ENCODE measurements at regions not wholly inside any gene's neighbourhood (a gene's known extent, or its start where the extent isn't known, plus 50 kb on each side); places are given as distances from the start of the nearest gene placed in this dataset.

DNA sequence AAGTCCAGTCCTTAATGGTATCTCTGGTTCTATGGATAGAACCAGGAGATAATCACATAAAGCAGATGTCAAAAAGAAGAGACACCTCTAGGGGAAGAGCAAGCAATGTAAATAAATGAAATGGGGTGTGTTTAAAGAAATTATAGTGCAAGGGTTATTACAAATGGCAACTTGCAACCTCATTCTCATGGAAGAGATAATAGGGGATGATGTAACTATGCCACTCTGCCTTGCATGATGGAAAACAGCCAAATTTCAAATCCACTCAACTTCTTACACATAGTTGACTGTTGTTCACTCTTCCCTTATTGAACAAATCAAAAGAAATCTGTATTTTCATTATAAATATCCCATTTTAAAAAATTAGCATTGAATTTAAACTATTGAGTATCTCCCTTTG, 274.0 kb upstream of the TMPRSS15 start:
- Histone ChIP-seq H3K27ac (no peak overlapping the region), H3K4me3 (ENCODE audit: low read depth, low read length) (no peak overlapping the region), H3K4me1 (no peaks in the 10 kb centered on the region), H2AFZ (no peak overlapping the region), H3K79me2 (no peaks in the 10 kb centered on the region), H3K4me2 (ENCODE audit: low read length) (no peak overlapping the region), H3K27me3 (ENCODE audit: control insufficient read depth, insufficient read depth, low read length) (no peaks in the 10 kb centered on the region), H3K36me3 (ENCODE audit: control insufficient read depth, insufficient read depth, low read length) (no peaks in the 10 kb centered on the region), H3K9ac (no peak overlapping the region), H3K9me3 (ENCODE audit: control insufficient read depth, low read length) (no peaks in the 10 kb centered on the region)
- TF ChIP-seq, protein P1, sequence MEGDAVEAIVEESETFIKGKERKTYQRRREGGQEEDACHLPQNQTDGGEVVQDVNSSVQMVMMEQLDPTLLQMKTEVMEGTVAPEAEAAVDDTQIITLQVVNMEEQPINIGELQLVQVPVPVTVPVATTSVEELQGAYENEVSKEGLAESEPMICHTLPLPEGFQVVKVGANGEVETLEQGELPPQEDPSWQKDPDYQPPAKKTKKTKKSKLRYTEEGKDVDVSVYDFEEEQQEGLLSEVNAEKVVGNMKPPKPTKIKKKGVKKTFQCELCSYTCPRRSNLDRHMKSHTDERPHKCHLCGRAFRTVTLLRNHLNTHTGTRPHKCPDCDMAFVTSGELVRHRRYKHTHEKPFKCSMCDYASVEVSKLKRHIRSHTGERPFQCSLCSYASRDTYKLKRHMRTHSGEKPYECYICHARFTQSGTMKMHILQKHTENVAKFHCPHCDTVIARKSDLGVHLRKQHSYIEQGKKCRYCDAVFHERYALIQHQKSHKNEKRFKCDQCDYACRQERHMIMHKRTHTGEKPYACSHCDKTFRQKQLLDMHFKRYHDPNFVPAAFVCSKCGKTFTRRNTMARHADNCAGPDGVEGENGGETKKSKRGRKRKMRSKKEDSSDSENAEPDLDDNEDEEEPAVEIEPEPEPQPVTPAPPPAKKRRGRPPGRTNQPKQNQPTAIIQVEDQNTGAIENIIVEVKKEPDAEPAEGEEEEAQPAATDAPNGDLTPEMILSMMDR (IDR thresholded peaks at IDR 0.05) = no peak

- TF ChIP-seq, protein P1 (IDR thresholded peaks at IDR 0.05) = no peak
- Histone ChIP-seq H3K36me3 (ENCODE audit: control insufficient read depth, insufficient read depth, low read length) (no peaks in the 10 kb centered on the region), H3K79me2 (no peaks in the 10 kb centered on the region), H3K4me2 (ENCODE audit: low read length) (no peak overlapping the region), H3K4me1 (no peaks in the 10 kb centered on the region), H3K4me3 (ENCODE audit: low read depth, low read length) (no peak overlapping the region), H3K27me3 (ENCODE audit: control insufficient read depth, insufficient read depth, low read length) (no peaks in the 10 kb centered on the region), H2AFZ (no peak overlapping the region), H3K9ac (no peak overlapping the region), H3K27ac (no peak overlapping the region), H3K9me3 (ENCODE audit: control insufficient read depth, low read length) (no peaks in the 10 kb centered on the region)
Measured at GRCh38 chr21:18705971-18706370, 302.4 kb upstream of the TMPRSS15 start.

DNA sequence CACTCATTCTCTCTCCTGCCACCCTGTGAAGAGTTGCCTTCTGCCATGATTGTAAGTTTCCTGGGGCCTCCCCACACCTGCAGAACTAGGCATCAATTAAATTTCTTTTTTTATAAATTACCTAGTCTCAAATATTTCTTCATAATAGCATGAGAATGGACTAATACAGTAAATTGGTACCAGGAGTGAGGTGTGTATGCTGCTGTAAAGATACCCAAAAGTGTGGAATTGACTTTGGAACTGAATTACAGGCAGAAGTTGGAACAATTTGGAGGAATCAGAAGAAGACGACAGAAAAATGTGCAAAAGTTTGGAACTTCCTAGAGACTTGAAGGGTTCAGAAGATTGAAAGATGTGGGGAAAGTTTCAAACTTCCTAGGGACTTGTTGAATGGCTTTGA, 308.1 kb upstream of the TMPRSS15 start:
- H3K27ac ChIP-seq = no peak overlapping the region
- H3K9me3 ChIP-seq (ENCODE audit: control insufficient read depth, low read length) = no peaks in the 10 kb centered on the region
- TF ChIP-seq, protein P1 (IDR thresholded peaks at IDR 0.05) = no peak
- H3K36me3 ChIP-seq (ENCODE audit: control insufficient read depth, insufficient read depth, low read length) = no peaks in the 10 kb centered on the region
- no peak overlapping the region for H2AFZ ChIP-seq
- no peaks in the 10 kb centered on the region for H3K27me3 ChIP-seq (ENCODE audit: control insufficient read depth, insufficient read depth, low read length)
- no peak overlapping the region for H3K4me3 ChIP-seq (ENCODE audit: low read depth, low read length)
- no peaks in the 10 kb centered on the region for H3K4me1 ChIP-seq
- no peaks in the 10 kb centered on the region for H3K79me2 ChIP-seq
- H3K9ac ChIP-seq = no peak overlapping the region
- H3K4me2 ChIP-seq (ENCODE audit: low read length) = no peak overlapping the region

- Histone ChIP-seq H3K79me2 (no peaks in the 10 kb centered on the region), H3K4me1 (no peaks in the 10 kb centered on the region), H3K27me3 (ENCODE audit: control insufficient read depth, insufficient read depth, low read length) (no peaks in the 10 kb centered on the region), H3K9ac (no peak overlapping the region), H3K4me3 (ENCODE audit: low read depth, low read length) (no peak overlapping the region), H3K27ac (no peak overlapping the region), H2AFZ (no peak overlapping the region), H3K36me3 (ENCODE audit: control insufficient read depth, insufficient read depth, low read length) (no peaks in the 10 kb centered on the region), H3K4me2 (ENCODE audit: low read length) (no peak overlapping the region), H3K9me3 (ENCODE audit: control insufficient read depth, low read length) (no peaks in the 10 kb centered on the region)
- TF ChIP-seq, protein P1 (IDR thresholded peaks at IDR 0.05) = no peak
Measured at GRCh38 chr21:18715606-18716005, 312.0 kb upstream of the TMPRSS15 start.

DNA sequence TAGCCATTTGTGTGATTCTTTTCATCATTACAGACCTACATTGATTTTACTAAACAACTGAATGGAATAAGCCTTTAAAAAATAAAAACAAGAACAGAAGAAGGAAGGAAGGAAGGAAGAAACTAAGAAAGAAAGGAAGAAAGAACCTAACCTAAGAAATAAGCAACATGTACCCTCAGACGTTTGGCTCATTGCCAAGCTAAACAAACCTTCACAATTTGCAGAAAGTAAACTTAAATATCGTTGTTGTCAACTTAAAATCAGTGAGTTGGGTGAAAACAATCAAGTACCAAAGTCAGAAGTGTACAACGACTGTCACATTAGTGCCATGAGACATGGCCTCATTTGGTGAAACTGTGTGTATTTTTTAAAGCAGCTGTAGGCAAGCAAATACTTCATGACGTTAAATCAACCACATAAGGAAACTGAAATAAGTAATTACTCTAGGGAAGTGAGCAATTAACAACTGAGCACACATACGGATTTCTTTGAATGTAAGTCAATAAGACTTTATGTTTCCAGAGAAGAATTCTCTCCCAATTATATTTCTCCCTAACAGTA, 313.1 kb upstream of the TMPRSS15 start:
- H3K4me2 ChIP-seq (ENCODE audit: low read length) = no peak overlapping the region
- no peaks in the 10 kb centered on the region for H3K27me3 ChIP-seq (ENCODE audit: control insufficient read depth, insufficient read depth, low read length)
- no peak overlapping the region for H3K27ac ChIP-seq
- TF ChIP-seq, protein P1 (IDR thresholded peaks at IDR 0.05) = no peak
- H3K36me3 ChIP-seq (ENCODE audit: control insufficient read depth, insufficient read depth, low read length) = no peaks in the 10 kb centered on the region
- H3K4me3 ChIP-seq (ENCODE audit: low read depth, low read length) = no peak overlapping the region
- H3K4me1 ChIP-seq = no peaks in the 10 kb centered on the region
- H3K9ac ChIP-seq = no peak overlapping the region
- no peaks in the 10 kb centered on the region for H3K79me2 ChIP-seq
- no peak overlapping the region for H2AFZ ChIP-seq
- no peaks in the 10 kb centered on the region for H3K9me3 ChIP-seq (ENCODE audit: control insufficient read depth, low read length)
